ENCODE measurements at regions not wholly inside any gene's neighbourhood (a gene's known extent, or its start where the extent isn't known, plus 50 kb on each side); places are given as distances from the start of the nearest gene placed in this dataset.

GRCh38 chr4:13243152-13243551 is 241.0 kb downstream of the RAB28 start:
- in situ Hi-C loops (cut with HindIII; ENCODE audit: extremely low pct_ligation_motif_present, low pct_unique_long_range_greater_than_20kb) (no loop called here), intact Hi-C loops (cut with micrococcal nuclease; ENCODE audit: unreplicated experiment) (no loop called here)
- H3K27me3 ChIP-seq (ENCODE audit: control insufficient read depth in 1 of 2, insufficient read depth in 2 of 2, low read length in 2 of 2), result no peaks in the 10 kb centered on the region
- peaks cover 5% of the 10 kb centered on the region; the same call in 1 of the 2 replicates for H3K4me1 ChIP-seq (ENCODE audit: insufficient read depth, low read length)
- no peak overlapping the region for H3K9ac ChIP-seq (ENCODE audit: insufficient read depth, low read depth, low read length)
- peak; percentile 97; the same call in 1 of the 2 replicates for TF ChIP-seq PCBP1 (IDR thresholded peaks at IDR 0.05; ENCODE audit: borderline replicate concordance, low read depth, low read length)
- TF ChIP-seq ZNF777 (CRISPR knock-in tag; IDR thresholded peaks at IDR 0.05), result no peak
- peak; percentile 56 for TF ChIP-seq PCBP2 (optimal IDR thresholded peaks at IDR 0.05; ENCODE audit: low read depth, low read length, poor library complexity, severe bottlenecking)
- TF ChIP-seq HNRNPK (IDR thresholded peaks at IDR 0.05; ENCODE audit: low read depth, low read length, poor library complexity, severe bottlenecking), result peak; percentile 99
- no peaks in the 10 kb centered on the region for H3K36me3 ChIP-seq (replicated peaks in 1 of 2; ENCODE audit: control insufficient read depth in 1 of 2, insufficient read depth in 2 of 2, low read length in 2 of 2)
- no peak overlapping the region for H3K4me3 ChIP-seq (replicated peaks in 1 of 3; ENCODE audit: insufficient read depth in 1 of 3, low read depth in 2 of 3, low read length in 3 of 3)
- H3K4me2 ChIP-seq (ENCODE audit: low read depth, low read length), result no peak overlapping the region
- no peaks in the 10 kb centered on the region for H4K20me1 ChIP-seq (ENCODE audit: insufficient read depth, low read length)
- FAIRE-seq (no peak), ATAC-seq (no peak), DNase-seq (ENCODE audit: low spot score) (no peak)
- H3K9me3 ChIP-seq (ENCODE audit: low read length), result peaks cover 7% of the 10 kb centered on the region; the same call in 1 of the 2 replicates
- no peak overlapping the region for H3K27ac ChIP-seq (ENCODE audit: extremely low read length, insufficient read depth, low read length)
- BruUV-seq (replicated peaks), result no TSS peak
- ChIA-PET POLR2A (no interaction called here), CTCF (ENCODE audit: low intra/inter-chr PET ratio, low total read pairs) (no interaction called here)
- H3K79me2 ChIP-seq (ENCODE audit: insufficient read depth, low read length), result no peaks in the 10 kb centered on the region
- no peak overlapping the region for H2AFZ ChIP-seq (ENCODE audit: low read length)

- POLR2A ChIA-PET, result no interaction called here
- Histone ChIP-seq H3K4me2 (ENCODE audit: low read depth, low read length) (no peak overlapping the region), H3K9ac (ENCODE audit: insufficient read depth, low read depth, low read length) (no peak overlapping the region), H3K27ac (ENCODE audit: extremely low read length, insufficient read depth, low read length) (no peak overlapping the region), H2AFZ (ENCODE audit: low read length) (no peak overlapping the region), H3K36me3 (replicated peaks in 1 of 2; ENCODE audit: control insufficient read depth in 1 of 2, insufficient read depth in 2 of 2, low read length in 2 of 2) (no peaks in the 10 kb centered on the region), H3K79me2 (ENCODE audit: insufficient read depth, low read length) (no peaks in the 10 kb centered on the region), H4K20me1 (ENCODE audit: insufficient read depth, low read length) (no peaks in the 10 kb centered on the region), H3K27me3 (ENCODE audit: control insufficient read depth in 1 of 2, insufficient read depth in 2 of 2, low read length in 2 of 2) (no peaks in the 10 kb centered on the region), H3K4me1 (ENCODE audit: insufficient read depth, low read length) (peaks cover 25% of the 10 kb centered on the region), H3K9me3 (ENCODE audit: low read length) (no peaks in the 10 kb centered on the region), H3K4me3 (replicated peaks in 1 of 3; ENCODE audit: insufficient read depth in 1 of 3, low read depth in 2 of 3, low read length in 3 of 3) (no peak overlapping the region)
- CTCF ChIA-PET (ENCODE audit: low intra/inter-chr PET ratio, low total read pairs), result no interaction called here
- BruUV-seq (replicated peaks), result no TSS peak
- in situ Hi-C loops (cut with HindIII; ENCODE audit: extremely low pct_ligation_motif_present, low pct_unique_long_range_greater_than_20kb) (no loop called here), intact Hi-C loops (cut with micrococcal nuclease; ENCODE audit: unreplicated experiment) (no loop called here)
- WGBS (ENCODE audit: low lambda C conversion rate), result 82% methylated on average over 3 of the region's 3 CpGs
- DNase-seq (ENCODE audit: low spot score), result no peak
- no peak for TF ChIP-seq TAF15 (IDR thresholded peaks at IDR 0.05; ENCODE audit: low read depth, low read length, poor library complexity, severe bottlenecking)
- ATAC-seq, result no peak
- no peak for FAIRE-seq
Observed at GRCh38 chr4:13240066-13240465, 244.1 kb downstream of the RAB28 start.

All from HepG2 (cell line).